CD4-positive, alpha-beta T cell treated with Interleukin-2 at 100 ng/mL for 4 hours (primary cell): ENCODE measurements at regions not wholly inside any gene's neighbourhood (a gene's known extent, or its start where the extent isn't known, plus 50 kb on each side); places are given as distances from the start of the nearest gene placed in this dataset.
"Not testable (repeated sequence)": the region's sequence is repeated elsewhere in the genome, so short reads cannot be mapped to it uniquely, and the experiment has no call there.

ENCODE experiments used
- DNase-seq: peaks from one replicate; pipeline ENCODE4 v3.0.0-alpha.2; 2020; ENCODE audit warnings: low spot score

GRCh38 chr2:198293281-198293680 lies 488.9 kb downstream of the PLCL1 start:
- no peak for DNase-seq

GRCh38 chr2:198289811-198290210 lies 485.4 kb downstream of the PLCL1 start:
- no peak for DNase-seq

DNA sequence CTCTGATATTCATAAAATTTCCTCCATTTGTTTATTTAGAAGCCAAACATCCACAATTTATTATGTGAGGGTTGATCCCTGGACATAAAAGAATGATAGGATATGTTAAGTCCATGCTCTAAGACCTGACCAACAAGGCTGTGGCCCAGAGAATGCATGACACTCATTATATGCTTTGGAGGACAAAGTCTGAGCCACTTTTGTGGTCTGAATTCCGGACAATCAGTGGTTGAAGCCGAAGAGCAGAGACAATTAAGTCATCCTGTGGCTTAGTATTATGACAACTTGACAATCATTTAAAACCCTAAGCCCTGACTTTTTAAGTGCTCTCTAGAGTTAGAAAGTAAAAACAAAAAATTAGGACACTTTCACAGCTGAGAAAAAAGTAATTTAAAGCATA lies 483.3 kb downstream of the PLCL1 start:
- DNase-seq, result no peak

- DNase-seq, result no peak
These were observed 480.8 kb downstream of the PLCL1 start for GRCh38 chr2:198285216-198285615.

- no peak for DNase-seq
These were observed 478.8 kb downstream of the PLCL1 start for GRCh38 chr2:198283146-198283545.

DNA sequence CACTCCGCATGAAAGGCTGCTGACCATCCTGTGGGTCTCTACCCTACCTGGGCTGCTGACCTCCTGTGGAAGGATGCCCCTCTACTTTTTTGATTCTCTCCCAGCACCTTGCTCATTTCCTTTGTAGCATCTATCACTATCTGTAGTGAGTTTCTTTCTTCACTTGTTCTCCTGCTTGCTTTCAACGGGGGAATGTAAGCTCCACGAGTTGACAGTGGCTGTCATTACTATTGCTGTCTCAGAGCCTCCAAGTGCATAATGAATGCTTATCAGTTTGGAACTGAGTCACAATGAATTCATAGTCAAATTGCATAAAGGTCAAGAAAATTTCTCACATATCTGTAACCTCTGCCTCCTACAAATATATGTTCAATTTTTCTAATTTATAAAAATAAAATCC lies 477.7 kb downstream of the PLCL1 start:
- DNase-seq, result no peak

- DNase-seq, result no peak
These were observed 475.8 kb downstream of the PLCL1 start for GRCh38 chr2:198280145-198280544.

DNA sequence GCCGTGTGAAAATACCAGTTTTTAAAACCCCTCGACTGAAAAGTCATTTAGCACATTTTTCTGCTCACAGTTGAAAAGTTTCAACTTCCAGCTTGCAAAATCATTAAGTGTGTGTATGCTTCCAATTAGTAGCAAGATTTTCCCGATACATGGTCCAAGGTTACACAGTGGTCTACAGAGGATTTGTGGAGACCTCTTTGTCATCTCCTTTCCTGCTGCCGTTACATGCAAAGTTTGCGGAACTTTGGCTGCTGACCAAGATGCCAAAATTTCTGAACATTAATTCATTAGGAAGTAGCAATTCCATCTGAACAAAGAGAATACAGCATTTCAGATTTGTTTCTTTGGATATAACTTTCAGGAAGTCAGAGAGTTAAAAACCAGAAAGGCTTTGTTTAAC lies 474.6 kb downstream of the PLCL1 start:
- DNase-seq, result no peak

DNA sequence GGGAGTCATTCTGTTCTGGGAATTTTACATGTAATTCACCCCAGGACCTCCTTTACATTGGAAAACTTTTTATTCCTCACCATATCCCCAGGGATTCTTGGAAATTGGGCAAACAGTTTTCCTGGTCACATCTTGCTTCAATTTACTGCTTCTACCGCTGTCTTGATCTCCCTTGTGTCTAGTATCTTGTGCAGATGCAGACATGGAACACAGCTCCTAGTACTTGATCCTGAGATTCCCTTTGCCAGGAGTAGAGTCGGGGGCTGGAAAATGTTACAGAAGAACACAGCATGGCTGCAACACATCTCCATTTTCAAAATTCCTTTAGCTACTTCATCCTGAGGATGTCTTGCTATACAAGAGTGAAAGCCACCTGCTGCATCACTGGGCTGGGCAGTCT lies 472.8 kb downstream of the PLCL1 start:
- DNase-seq, result no peak

GRCh38 chr2:198273660-198274059 lies 469.3 kb downstream of the PLCL1 start:
- DNase-seq, result no peak

- not testable (repeated sequence) for DNase-seq
These were observed 465.8 kb downstream of the PLCL1 start for GRCh38 chr2:198270157-198270556.

DNA sequence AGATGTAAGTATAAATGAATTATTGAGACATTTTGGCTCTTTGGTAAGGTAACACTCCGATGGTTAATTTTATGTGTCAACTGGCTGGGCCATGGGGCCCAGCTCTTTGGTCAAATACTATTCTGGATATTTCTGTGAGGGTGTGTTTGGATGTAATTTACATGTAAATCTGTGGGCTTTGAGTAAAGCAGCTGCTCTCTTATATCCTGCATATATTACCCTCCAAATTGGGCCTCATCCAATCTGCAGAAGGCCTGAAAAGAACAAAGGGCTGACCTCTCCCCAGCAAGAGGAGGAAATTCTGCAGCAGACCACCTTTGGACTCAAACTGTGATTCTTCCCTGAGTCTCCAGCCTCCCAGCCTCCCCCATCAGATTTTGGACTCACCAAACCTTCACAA lies 464.1 kb downstream of the PLCL1 start:
- DNase-seq, result no peak

DNA sequence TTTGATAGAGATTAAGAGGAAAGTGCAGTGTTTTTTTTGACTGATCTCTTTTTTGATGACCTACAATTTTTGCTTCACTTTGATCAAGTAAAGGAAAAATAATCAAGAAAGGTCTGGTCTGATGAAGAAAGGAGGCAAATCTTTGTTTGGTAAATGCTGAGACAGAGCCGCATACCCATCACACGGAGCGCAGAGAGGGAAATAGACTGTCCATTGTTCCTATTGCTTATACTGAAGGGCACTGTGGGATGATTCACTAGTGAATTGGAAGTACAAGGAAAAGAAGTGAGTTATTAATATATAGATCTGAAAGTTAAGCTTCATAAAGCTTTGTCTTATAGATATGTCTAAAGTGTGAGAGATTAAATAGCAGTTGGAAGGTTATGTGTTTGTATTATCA lies 455.1 kb downstream of the PLCL1 start:
- no peak for DNase-seq

- DNase-seq, result no peak
These were observed 450.2 kb downstream of the PLCL1 start for GRCh38 chr2:198254536-198255090.

DNA sequence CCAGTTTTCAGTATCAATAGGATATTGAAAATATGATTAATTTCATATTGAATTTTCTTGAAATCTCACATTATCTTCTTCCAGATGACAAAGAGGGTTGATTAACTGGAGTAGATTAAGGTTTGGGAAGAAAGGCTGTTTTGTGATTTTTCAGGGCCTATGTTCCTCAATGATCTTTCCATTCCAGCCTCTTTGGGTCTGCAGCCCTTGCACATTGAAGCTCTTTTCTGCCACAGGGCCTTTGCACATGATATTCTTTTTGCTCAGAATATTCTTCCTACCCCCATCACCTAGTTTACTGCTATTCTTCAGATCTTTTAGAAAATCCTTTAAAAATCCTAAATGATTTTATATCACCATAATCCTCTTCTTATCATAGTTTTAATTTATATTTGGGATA lies 449.6 kb downstream of the PLCL1 start:
- no peak for DNase-seq

- DNase-seq, result no peak
These were observed 448.1 kb downstream of the PLCL1 start for GRCh38 chr2:198252472-198252871.

DNA sequence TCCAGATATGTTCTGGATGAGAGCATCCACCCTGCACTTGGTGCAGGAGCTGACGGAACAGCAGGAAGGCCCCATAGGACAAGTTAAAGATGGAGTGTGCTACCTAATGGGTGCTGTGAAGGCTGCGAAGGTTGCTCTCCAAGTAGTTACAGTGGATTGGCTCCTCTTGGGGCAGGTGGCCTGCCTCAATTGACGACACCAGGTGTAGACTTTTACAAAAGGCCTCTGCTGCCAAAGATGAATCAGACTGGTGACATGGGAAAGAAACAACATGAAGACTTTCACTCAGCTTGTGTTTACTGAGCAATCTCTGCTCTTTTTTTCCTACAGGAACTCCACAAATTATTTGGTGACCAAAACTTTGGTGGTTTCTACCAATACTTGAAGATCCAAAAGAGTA lies 437.7 kb downstream of the PLCL1 start:
- no peak for DNase-seq

GRCh38 chr2:198238429-198238828 lies 434.0 kb downstream of the PLCL1 start:
- no peak for DNase-seq

DNA sequence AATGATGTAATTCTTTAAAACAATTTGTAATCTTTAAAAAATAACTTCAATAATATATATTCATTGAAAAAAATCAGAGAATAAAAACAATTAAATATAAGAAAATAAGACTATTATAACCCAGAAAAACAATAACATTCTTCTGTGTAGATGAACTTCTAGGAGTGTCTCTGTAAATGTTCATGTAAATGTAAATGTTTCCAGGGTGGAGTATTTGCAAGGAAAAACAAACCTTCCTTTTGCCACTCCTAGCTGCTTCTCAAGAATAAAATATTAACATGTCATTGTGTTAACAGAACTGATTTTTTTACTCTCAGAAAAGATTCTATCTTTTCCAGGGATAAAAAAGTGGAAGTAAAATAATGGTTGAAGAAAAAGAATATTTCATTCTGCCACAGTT lies 431.9 kb downstream of the PLCL1 start:
- no peak for DNase-seq

DNA sequence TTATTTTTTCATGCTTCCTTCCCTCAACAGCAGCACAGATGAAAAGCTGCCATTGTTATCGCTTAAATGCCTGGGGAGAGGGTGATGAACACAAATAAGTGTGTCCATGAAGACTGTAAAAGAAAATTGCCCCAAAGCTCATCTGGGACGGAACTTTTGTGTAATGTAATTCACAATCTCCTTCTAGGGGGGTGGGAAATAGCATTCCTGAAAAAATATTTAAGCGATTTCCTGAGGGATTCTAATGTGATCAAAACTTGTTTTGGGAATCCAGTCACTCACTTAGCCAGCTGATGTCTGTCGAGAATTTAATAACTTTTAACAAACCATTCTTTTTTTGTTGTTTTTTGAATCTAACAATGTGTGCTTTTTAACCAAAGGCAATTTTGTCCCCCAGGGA lies 427.9 kb downstream of the PLCL1 start:
- DNase-seq, result no peak

- DNase-seq, result no peak
These were observed 427.2 kb downstream of the PLCL1 start for GRCh38 chr2:198231562-198231961.

GRCh38 chr2:198220763-198221610 lies 416.6 kb downstream of the PLCL1 start:
- DNase-seq, result no peak

GRCh38 chr2:198219292-198219691 lies 414.9 kb downstream of the PLCL1 start:
- no peak for DNase-seq

DNA sequence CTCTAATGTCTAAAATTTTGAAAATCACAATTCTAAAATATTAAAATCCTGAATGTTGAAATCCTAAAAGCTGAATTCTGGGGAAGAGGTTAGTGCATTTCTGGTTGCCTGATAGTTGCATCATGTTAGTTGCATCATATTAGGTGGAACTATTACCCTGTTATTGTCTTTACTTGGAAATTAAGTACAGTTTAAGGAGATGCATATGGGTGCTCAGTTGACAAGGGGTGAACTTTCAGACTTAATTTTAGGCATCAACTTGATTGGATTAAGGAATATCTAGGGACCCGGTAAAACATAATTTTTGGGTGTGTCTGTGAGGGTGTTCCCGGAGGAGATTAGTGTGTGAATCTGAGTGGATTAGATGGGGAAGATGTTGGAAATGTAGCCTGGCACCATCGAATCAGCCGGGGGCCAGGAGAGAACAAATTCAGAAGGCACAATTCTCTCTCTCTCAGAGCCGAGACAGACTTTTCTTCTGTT lies 409.8 kb downstream of the PLCL1 start:
- no peak for DNase-seq
